HG03575 (cell line): ENCODE measurements at regions not wholly inside any gene's neighbourhood (a gene's known extent, or its start where the extent isn't known, plus 50 kb on each side); places are given as distances from the start of the nearest gene placed in this dataset.
"Not testable (repeated sequence)": the region's sequence is repeated elsewhere in the genome, so short reads cannot be mapped to it uniquely, and the experiment has no call there.

Experiments used
- ATAC-seq: cut with Tn5 transposase; IDR thresholded peaks from one replicate; pipeline ENCODE4 v1.9.1; 2021; ENCODE audit not compliant: unreplicated experiment, insufficient number of reproducible peaks, low FRiP score; ENCODE audit errors: extremely low read depth

- not testable (repeated sequence) for ATAC-seq
These were observed 299.1 kb upstream of the ZNF658 start for GRCh38 chr9:66601472-66601871.

GRCh38 chr9:66631521-66632046 is 268.9 kb upstream of the ZNF658 start:
- ATAC-seq: not testable (repeated sequence)

GRCh38 chr9:66647675-66648074 is 252.8 kb upstream of the ZNF658 start:
- ATAC-seq: not testable (repeated sequence)

GRCh38 chr9:66690242-66690641 is 210.3 kb upstream of the ZNF658 start:
- ATAC-seq: not testable (repeated sequence)

GRCh38 chr9:66695561-66696240 is 204.8 kb upstream of the ZNF658 start:
- ATAC-seq: not testable (repeated sequence)

GRCh38 chr9:66697343-66698065 is 203.0 kb upstream of the ZNF658 start:
- not testable (repeated sequence) for ATAC-seq

- not testable (repeated sequence) for ATAC-seq
These were observed 202.5 kb upstream of the ZNF658 start for GRCh38 chr9:66698066-66698455.

- not testable (repeated sequence) for ATAC-seq
These were observed 198.8 kb upstream of the ZNF658 start for GRCh38 chr9:66701411-66702377.

- not testable (repeated sequence) for ATAC-seq
These were observed 189.0 kb upstream of the ZNF658 start for GRCh38 chr9:66711553-66711952.

GRCh38 chr9:66712870-66713269 is 187.7 kb upstream of the ZNF658 start:
- ATAC-seq: peak; percentile 75

GRCh38 chr9:66713552-66713951 is 187.0 kb upstream of the ZNF658 start:
- ATAC-seq: not testable (repeated sequence)

- ATAC-seq: not testable (repeated sequence)
These were observed 179.7 kb upstream of the ZNF658 start for GRCh38 chr9:66720845-66721244.

GRCh38 chr9:66727540-66727939 is 173.0 kb upstream of the ZNF658 start:
- not testable (repeated sequence) for ATAC-seq

GRCh38 chr9:66736686-66737085 is 163.8 kb upstream of the ZNF658 start:
- ATAC-seq: not testable (repeated sequence)

GRCh38 chr9:66738418-66738817 is 162.1 kb upstream of the ZNF658 start:
- not testable (repeated sequence) for ATAC-seq

- ATAC-seq: not testable (repeated sequence)
These were observed 160.4 kb upstream of the ZNF658 start for GRCh38 chr9:66740136-66740535.

GRCh38 chr9:66745846-66746245 is 154.7 kb upstream of the ZNF658 start:
- not testable (repeated sequence) for ATAC-seq

- ATAC-seq: not testable (repeated sequence)
These were observed 148.1 kb upstream of the ZNF658 start for GRCh38 chr9:66752324-66752923.
